A673 (cell line): ENCODE measurements at regions not wholly inside any gene's neighbourhood (a gene's known extent, or its start where the extent isn't known, plus 50 kb on each side); places are given as distances from the start of the nearest gene placed in this dataset.
A peak's percentile ranks its signal among the peaks of the same experiment; 100 is the strongest.

Source experiments
- BruUV-seq: library from RNA; stranded (reverse); fragments of 400-500 nt; replicated peaks from 2 replicates; lab custom pipeline; 2021; lab: Mats Ljungman, UMichigan
- CTCF ChIA-PET: fragments of 300-600 bp; sonication (Branson Sonifier 250); formaldehyde crosslinking; loops from one replicate; lab custom pipeline; 2022; ENCODE audit warnings: antibody characterized with exemption; lab: Charles Lee
- POLR2A ChIA-PET: fragments of 300-600 bp; sonication (Branson Sonifier 250); formaldehyde crosslinking; loops from one replicate; lab custom pipeline; 2022; ENCODE audit warnings: antibody characterized with exemption; ENCODE audit not compliant: low non-redundant PET; lab: Charles Lee
- DNase-seq: peaks from one replicate; pipeline ENCODE4 v3.0.0-alpha.2; 2015; ENCODE audit warnings: low spot score
- H3K27ac ChIP-seq: fragments of 200-600 bp; sonication (generic); 2 replicates; pipeline ENCODE4 v1.5.1; 2016; ENCODE audit warnings: mixed run types, low read depth, mild to moderate bottlenecking, mixed read lengths, antibody characterized with exemption, low read length; ENCODE audit not compliant: poor library complexity, severe bottlenecking
- H3K27me3 ChIP-seq: fragments of 200-600 bp; sonication (generic); replicated peaks from 2 replicates; pipeline ENCODE4 v1.6.1; 2017; ENCODE audit warnings: mixed run types, low read depth, mild to moderate bottlenecking, mixed read lengths, antibody characterized with exemption, low read length; ENCODE audit not compliant: insufficient read depth, poor library complexity
- H3K36me3 ChIP-seq: fragments of 200-600 bp; sonication (generic); 2 replicates; pipeline ENCODE4 v1.6.1; 2016; ENCODE audit warnings: mixed run types, mild to moderate bottlenecking, mixed read lengths, antibody characterized with exemption, low read length; ENCODE audit not compliant: insufficient read depth, poor library complexity, severe bottlenecking
- H3K4me1 ChIP-seq: fragments of 200-600 bp; sonication (generic); 2 replicates; pipeline ENCODE4 v1.6.1; 2017; ENCODE audit warnings: mixed run types, mild to moderate bottlenecking, mixed read lengths, antibody characterized with exemption, low read length; ENCODE audit not compliant: insufficient read depth, poor library complexity, severe bottlenecking
- H3K4me3 ChIP-seq: fragments of 200-600 bp; sonication (generic); 2 replicates; pipeline ENCODE4 v1.5.1; 2016; ENCODE audit warnings: low read depth, mixed run types, mild to moderate bottlenecking, mixed read lengths, low read length; ENCODE audit not compliant: poor library complexity, severe bottlenecking
- H3K9me3 ChIP-seq: fragments of 200-600 bp; sonication (generic); 2 replicates; pipeline ENCODE4 v1.6.1; 2016; ENCODE audit warnings: mixed run types, low read depth, mild to moderate bottlenecking, mixed read lengths, antibody characterized with exemption, low read length; ENCODE audit not compliant: poor library complexity, severe bottlenecking
- CTCF ChIP-seq: fragments of 300-800, 200-600 bp; sonication (generic); conservative IDR thresholded peaks from 2 replicates; pipeline ENCODE4 v1.5.1; 2017; ENCODE audit warnings: low read depth, mild to moderate bottlenecking, antibody characterized with exemption, low read length, moderate library complexity, mixed read lengths
- EZH2 ChIP-seq: fragments of 200-600 bp; sonication (generic); IDR thresholded peaks from 2 replicates; pipeline ENCODE4 v1.6.1; 2017; ENCODE audit warnings: borderline replicate concordance, low read depth, mild to moderate bottlenecking, mixed read lengths, antibody characterized with exemption, low read length; ENCODE audit not compliant: poor library complexity, severe bottlenecking
- intact Hi-C: fragments of 100-400 bp; cut with micrococcal nuclease; formaldehyde crosslinking; loops from one replicate; pipeline ENCODE4 v1.10.0; 2022; ENCODE audit not compliant: unreplicated experiment

- no peaks in the 10 kb centered on the region for H3K4me1 ChIP-seq
- no TSS peak for BruUV-seq
- H3K9me3 ChIP-seq = no peaks in the 10 kb centered on the region
- intact Hi-C loops = no loop called here
- no peaks in the 10 kb centered on the region for H3K27me3 ChIP-seq
- ChIA-PET POLR2A (no interaction called here), CTCF (no interaction called here)
- H3K36me3 ChIP-seq = no peaks in the 10 kb centered on the region
- H3K27ac ChIP-seq = no peak overlapping the region
- no peak for DNase-seq
- H3K4me3 ChIP-seq = no peak overlapping the region
- TF ChIP-seq CTCF (no peak), EZH2 (no peak)
Observed at GRCh38 chr6:132909742-132910141, 95.4 kb downstream of the RPS12 start.

- Histone ChIP-seq H3K27me3 (no peaks in the 10 kb centered on the region), H3K4me3 (no peak overlapping the region), H3K27ac (no peak overlapping the region), H3K36me3 (no peaks in the 10 kb centered on the region), H3K4me1 (no peaks in the 10 kb centered on the region), H3K9me3 (no peaks in the 10 kb centered on the region)
- DNase-seq = no peak
- POLR2A ChIA-PET = no interaction called here
- CTCF ChIA-PET = no interaction called here
- TF ChIP-seq EZH2 = no peak
- no peak for TF ChIP-seq CTCF
- intact Hi-C loops = no loop called here
- BruUV-seq = no TSS peak
Observed at GRCh38 chr6:132910759-132911158, 96.4 kb downstream of the RPS12 start.

DNA sequence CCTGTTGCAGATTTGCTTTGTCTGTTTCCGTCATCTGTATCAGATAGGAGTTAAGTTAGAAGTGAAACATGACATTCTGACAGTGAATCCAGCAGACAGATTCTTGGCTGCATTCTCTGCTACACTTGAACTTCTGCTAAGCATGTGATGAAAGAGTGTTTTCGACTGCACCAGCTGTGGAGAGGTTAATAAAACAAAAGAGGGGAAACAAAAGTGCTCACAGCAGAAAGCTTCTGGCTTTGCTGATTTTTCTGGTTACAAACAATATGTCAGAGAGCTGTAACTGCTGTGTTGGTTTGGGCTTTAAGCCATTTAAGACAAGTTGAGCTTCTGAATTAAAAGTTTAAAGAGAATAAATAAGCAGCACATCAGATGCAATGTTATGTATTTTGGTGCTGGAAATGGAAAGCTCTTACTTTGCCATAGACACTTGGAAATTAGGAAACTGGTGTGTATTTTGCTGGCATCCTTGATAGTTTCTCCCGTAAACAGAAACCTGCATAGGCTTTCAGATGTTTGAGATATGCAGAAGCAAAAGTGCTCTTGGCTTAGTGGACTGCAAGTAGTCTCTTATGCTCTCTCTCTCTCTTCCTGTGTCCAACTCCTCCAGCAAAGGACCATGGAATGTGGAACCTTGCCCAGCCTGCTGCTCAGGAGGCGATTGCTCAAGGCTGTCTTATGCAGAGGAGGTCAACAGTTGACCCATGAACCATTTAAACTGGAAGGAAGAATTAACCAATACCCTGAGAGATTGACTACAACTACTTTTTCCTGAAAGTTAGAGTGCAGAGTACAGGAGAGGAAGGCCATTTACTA lies 104.9 kb downstream of the RPS12 start:
- peaks cover 13% of the 10 kb centered on the region for H3K27me3 ChIP-seq
- no TSS peak for BruUV-seq
- no peak overlapping the region for H3K27ac ChIP-seq
- H3K36me3 ChIP-seq = no peaks in the 10 kb centered on the region
- no peaks in the 10 kb centered on the region for H3K9me3 ChIP-seq
- TF ChIP-seq CTCF = no peak
- TF ChIP-seq EZH2 = no peak
- no peak overlapping the region for H3K4me3 ChIP-seq
- ChIA-PET CTCF (no interaction called here), POLR2A (no interaction called here)
- DNase-seq = peak; percentile 27
- H3K4me1 ChIP-seq = peaks cover 9% of the 10 kb centered on the region
- intact Hi-C loops = no loop called here
